NCI-H128 (cell line): ENCODE measurements at regions not wholly inside any gene's neighbourhood (a gene's known extent, or its start where the extent isn't known, plus 50 kb on each side); places are given as distances from the start of the nearest gene placed in this dataset.
"Not testable (repeated sequence)": the region's sequence is repeated elsewhere in the genome, so short reads cannot be mapped to it uniquely, and the experiment has no call there.

Experiments used
- DNase-seq: peaks from one replicate; lab custom pipeline; 2025; ENCODE audit not compliant: unreplicated experiment; lab: John Stamatoyannopoulos, UW

GRCh38 chr6:49284180-49284579, 178.9 kb downstream of the MMUT start:
- DNase-seq: no peak

- DNase-seq: not testable (repeated sequence)
Measured at GRCh38 chr6:49274809-49275769, 188.0 kb downstream of the MMUT start.

GRCh38 chr6:49269190-49269589, 193.9 kb downstream of the MMUT start:
- DNase-seq: no peak

GRCh38 chr6:49264909-49265308, 198.1 kb downstream of the MMUT start:
- DNase-seq: no peak

GRCh38 chr6:49264496-49264895, 198.6 kb downstream of the MMUT start:
- DNase-seq: no peak

GRCh38 chr6:49257549-49257948, 205.5 kb downstream of the MMUT start:
- DNase-seq: no peak

GRCh38 chr6:49255335-49255734, 207.7 kb downstream of the MMUT start:
- DNase-seq: no peak

- no peak for DNase-seq
Measured at GRCh38 chr6:49252901-49253300, 210.2 kb downstream of the MMUT start.

GRCh38 chr6:49233483-49233882, 229.6 kb downstream of the MMUT start:
- DNase-seq: no peak

- DNase-seq: no peak
Measured at GRCh38 chr6:49225471-49225870, 237.6 kb downstream of the MMUT start.

GRCh38 chr6:49220293-49220692, 242.8 kb downstream of the MMUT start:
- DNase-seq: no peak

GRCh38 chr6:49205526-49205925, 257.5 kb downstream of the MMUT start:
- DNase-seq: no peak

- DNase-seq: no peak
Measured at GRCh38 chr6:49202924-49203536, 260.0 kb downstream of the MMUT start.

- no peak for DNase-seq
Measured at GRCh38 chr6:49198015-49198414, 265.0 kb downstream of the MMUT start.

GRCh38 chr6:49162379-49162778, 300.7 kb downstream of the MMUT start:
- not testable (repeated sequence) for DNase-seq

- no peak for DNase-seq
Measured at GRCh38 chr6:49155316-49155715, 307.7 kb downstream of the MMUT start.

- DNase-seq: no peak
Measured at GRCh38 chr6:49151957-49152356, 311.1 kb downstream of the MMUT start.

GRCh38 chr6:49151461-49151860, 311.6 kb downstream of the MMUT start:
- no peak for DNase-seq

GRCh38 chr6:49151033-49151432, 312.0 kb downstream of the MMUT start:
- DNase-seq: no peak

- DNase-seq: no peak
Measured at GRCh38 chr6:49145280-49145679, 317.8 kb downstream of the MMUT start.

GRCh38 chr6:49142421-49143151, 320.5 kb downstream of the MMUT start:
- DNase-seq: no peak

- DNase-seq: no peak
Measured at GRCh38 chr6:49121970-49122369, 341.1 kb downstream of the MMUT start.
